Neutrophil (primary cell): ENCODE measurements at regions not wholly inside any gene's neighbourhood (a gene's known extent, or its start where the extent isn't known, plus 50 kb on each side); places are given as distances from the start of the nearest gene placed in this dataset.
"Not testable (repeated sequence)": the region's sequence is repeated elsewhere in the genome, so short reads cannot be mapped to it uniquely, and the experiment has no call there.

ENCODE experiments used
- H3K27ac ChIP-seq: fragments of 200-600 bp; sonication (generic); 2 replicates; pipeline ENCODE4 v1.5.1; 2016; ENCODE audit warnings: mild to moderate bottlenecking, moderate library complexity
- H3K27me3 ChIP-seq: fragments of 200-600 bp; sonication (generic); 2 replicates; pipeline ENCODE4 v1.6.0; 2016; ENCODE audit warnings: mild to moderate bottlenecking
- H3K36me3 ChIP-seq: fragments of 200-600 bp; sonication (generic); 2 replicates; pipeline ENCODE4 v1.5.1; 2017
- H3K4me1 ChIP-seq, 2 experiments: fragments of 200-600 bp in 1 of 2; sonication (generic) in 1 of 2; 1 replicate in 1 of 2; 2 replicates in 1 of 2; pipeline versions ENCODE4 v1.5.1 to v1.6.1; 2013 to 2016; ENCODE audit warnings: low read depth in 1 of 2, low read length in 1 of 2, mild to moderate bottlenecking in 1 of 2, moderate library complexity in 1 of 2; ENCODE audit not compliant: control insufficient read depth in 1 of 2, insufficient read depth in 1 of 2
- H3K4me3 ChIP-seq, 2 experiments: fragments of 200-600 bp in 1 of 2; sonication (generic) in 1 of 2; 1 replicate in 1 of 2; 2 replicates in 1 of 2; pipeline ENCODE4 v1.5.1; 2013 to 2016; ENCODE audit warnings: low read depth in 1 of 2, low read length in 1 of 2, mild to moderate bottlenecking in 1 of 2, moderate library complexity in 1 of 2
- H3K9me3 ChIP-seq: fragments of 200-600 bp; sonication (generic); 2 replicates; pipeline ENCODE4 v1.5.1; 2016
- TF ChIP-seq, protein P1 (sequence below): fragments of 200-600 bp; sonication (generic); IDR thresholded peaks from 2 replicates; pipeline ENCODE4 v1.5.1; 2016; ENCODE audit warnings: antibody characterized with exemption

DNA sequence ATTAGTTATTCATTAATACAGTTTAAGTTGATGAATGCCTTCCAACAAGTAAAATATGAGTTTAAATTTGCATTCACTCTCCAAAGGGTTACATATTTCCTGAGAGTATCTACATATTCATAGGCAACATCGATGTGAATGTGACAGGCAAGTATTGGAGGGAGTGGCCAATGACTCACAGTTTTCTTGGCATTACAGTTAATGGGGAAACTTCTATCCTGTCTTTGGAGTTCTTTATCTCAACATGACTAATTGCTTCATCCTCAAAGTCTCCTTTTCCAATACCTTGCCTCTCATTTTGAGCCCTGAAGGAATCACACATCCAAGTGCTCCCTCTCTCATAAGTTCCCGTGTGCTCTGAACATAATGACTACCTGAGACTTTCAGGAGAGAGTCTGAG, 439.7 kb upstream of the FRG2C start:
- Histone ChIP-seq H3K9me3 (no peaks in the 10 kb centered on the region), H3K36me3 (no peaks in the 10 kb centered on the region), H3K27ac (no peak overlapping the region), H3K4me3 (no peak overlapping the region), H3K27me3 (peaks cover 5% of the 10 kb centered on the region), H3K4me1 (no peaks in the 10 kb centered on the region)
- TF ChIP-seq, protein P1, sequence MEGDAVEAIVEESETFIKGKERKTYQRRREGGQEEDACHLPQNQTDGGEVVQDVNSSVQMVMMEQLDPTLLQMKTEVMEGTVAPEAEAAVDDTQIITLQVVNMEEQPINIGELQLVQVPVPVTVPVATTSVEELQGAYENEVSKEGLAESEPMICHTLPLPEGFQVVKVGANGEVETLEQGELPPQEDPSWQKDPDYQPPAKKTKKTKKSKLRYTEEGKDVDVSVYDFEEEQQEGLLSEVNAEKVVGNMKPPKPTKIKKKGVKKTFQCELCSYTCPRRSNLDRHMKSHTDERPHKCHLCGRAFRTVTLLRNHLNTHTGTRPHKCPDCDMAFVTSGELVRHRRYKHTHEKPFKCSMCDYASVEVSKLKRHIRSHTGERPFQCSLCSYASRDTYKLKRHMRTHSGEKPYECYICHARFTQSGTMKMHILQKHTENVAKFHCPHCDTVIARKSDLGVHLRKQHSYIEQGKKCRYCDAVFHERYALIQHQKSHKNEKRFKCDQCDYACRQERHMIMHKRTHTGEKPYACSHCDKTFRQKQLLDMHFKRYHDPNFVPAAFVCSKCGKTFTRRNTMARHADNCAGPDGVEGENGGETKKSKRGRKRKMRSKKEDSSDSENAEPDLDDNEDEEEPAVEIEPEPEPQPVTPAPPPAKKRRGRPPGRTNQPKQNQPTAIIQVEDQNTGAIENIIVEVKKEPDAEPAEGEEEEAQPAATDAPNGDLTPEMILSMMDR = no peak

DNA sequence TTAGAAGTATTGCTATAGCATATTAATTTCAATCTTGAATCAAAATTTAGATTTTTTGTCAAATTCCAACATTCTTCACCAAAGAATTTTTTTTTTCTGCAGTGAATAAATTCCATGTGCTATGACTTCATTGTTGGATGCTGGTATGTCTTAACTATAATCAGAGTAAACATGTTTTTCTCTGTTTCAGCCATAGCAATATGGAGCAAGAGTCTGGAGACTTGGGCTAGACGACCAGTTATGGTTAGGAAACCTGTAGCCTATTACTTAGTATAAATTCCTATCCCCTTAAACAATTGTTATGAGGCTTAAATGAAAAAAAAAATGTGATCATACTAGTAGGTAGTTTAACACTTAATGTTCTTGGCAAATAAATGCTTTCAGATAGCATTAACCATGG, 431.9 kb upstream of the FRG2C start:
- Histone ChIP-seq H3K4me1 (no peaks in the 10 kb centered on the region), H3K27ac (no peak overlapping the region), H3K36me3 (no peaks in the 10 kb centered on the region), H3K9me3 (no peaks in the 10 kb centered on the region), H3K4me3 (no peak overlapping the region), H3K27me3 (peaks cover 8% of the 10 kb centered on the region)
- TF ChIP-seq, protein P1 = no peak

DNA sequence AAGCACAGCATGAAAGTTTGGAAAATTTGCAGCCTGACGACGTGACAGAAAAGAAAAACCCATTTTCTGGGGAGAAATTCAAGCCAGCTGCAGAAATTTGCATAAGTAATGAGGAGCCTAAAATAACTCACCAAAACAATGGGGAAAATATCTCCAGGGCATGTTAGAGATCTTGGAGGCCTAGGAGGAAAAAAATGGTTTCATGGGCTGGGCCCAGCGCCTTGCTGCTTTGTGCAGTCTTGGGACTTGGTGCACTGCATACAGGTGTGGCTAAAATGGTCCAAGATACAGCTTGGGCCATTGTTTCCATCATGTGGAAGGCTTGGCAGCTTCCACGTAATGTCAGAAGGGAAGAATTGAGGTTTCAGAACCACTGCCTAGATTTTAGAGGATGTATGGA, 428.5 kb upstream of the FRG2C start:
- H3K4me1 ChIP-seq = no peaks in the 10 kb centered on the region
- no peak overlapping the region for H3K4me3 ChIP-seq
- H3K27ac ChIP-seq = no peak overlapping the region
- H3K9me3 ChIP-seq = no peaks in the 10 kb centered on the region
- H3K36me3 ChIP-seq = no peaks in the 10 kb centered on the region
- H3K27me3 ChIP-seq = no peaks in the 10 kb centered on the region
- TF ChIP-seq, protein P1 = no peak

DNA sequence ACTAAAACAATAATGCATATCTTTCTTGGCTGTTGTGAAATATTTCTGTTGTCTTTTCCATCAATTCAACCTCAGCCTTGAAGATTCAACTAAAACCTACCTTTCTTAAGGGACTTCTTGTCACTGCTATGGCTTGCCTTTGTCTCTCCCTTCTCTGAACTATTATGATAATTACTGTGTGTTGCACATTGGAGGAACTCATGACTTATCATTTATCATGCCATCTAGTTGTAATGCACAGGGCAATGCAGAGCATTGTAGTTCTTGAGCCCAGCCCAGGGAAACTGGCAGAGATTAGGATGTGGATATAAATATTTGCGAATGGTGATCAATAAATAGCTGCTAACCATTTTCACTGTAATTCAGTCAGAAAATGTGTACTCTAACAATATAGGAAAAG, 427.1 kb upstream of the FRG2C start:
- Histone ChIP-seq H3K4me1 (peaks cover 6 to 7% of the 10 kb centered on the region in 2 experiments), H3K9me3 (no peaks in the 10 kb centered on the region), H3K27ac (no peak overlapping the region), H3K4me3 (no peak overlapping the region), H3K36me3 (no peaks in the 10 kb centered on the region), H3K27me3 (no peaks in the 10 kb centered on the region)
- TF ChIP-seq, protein P1 = no peak

DNA sequence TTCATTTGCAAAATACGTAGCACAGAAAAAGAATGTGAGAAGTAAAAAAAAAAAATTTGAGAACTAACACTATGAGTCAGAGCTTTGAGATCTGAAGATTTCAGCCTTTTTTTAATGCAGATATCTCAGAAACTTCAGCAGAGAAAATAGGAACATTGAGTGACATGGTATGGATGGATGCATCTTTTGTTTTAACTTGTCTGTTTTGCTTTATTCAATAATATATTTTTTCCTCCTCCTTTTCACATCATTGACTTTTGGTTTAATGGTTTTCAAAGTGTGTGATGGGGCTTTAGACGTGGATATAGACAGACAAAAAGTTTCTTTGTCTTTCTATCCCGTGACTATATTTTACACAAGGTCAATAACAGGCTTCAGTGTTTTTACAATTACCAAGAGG, 426.7 kb upstream of the FRG2C start:
- H3K4me3 ChIP-seq = no peak overlapping the region
- no peak overlapping the region for H3K27ac ChIP-seq
- H3K9me3 ChIP-seq = no peaks in the 10 kb centered on the region
- peaks cover 10 to 11% of the 10 kb centered on the region in 2 experiments for H3K4me1 ChIP-seq
- no peaks in the 10 kb centered on the region for H3K36me3 ChIP-seq
- TF ChIP-seq, protein P1 = no peak
- no peaks in the 10 kb centered on the region for H3K27me3 ChIP-seq

DNA sequence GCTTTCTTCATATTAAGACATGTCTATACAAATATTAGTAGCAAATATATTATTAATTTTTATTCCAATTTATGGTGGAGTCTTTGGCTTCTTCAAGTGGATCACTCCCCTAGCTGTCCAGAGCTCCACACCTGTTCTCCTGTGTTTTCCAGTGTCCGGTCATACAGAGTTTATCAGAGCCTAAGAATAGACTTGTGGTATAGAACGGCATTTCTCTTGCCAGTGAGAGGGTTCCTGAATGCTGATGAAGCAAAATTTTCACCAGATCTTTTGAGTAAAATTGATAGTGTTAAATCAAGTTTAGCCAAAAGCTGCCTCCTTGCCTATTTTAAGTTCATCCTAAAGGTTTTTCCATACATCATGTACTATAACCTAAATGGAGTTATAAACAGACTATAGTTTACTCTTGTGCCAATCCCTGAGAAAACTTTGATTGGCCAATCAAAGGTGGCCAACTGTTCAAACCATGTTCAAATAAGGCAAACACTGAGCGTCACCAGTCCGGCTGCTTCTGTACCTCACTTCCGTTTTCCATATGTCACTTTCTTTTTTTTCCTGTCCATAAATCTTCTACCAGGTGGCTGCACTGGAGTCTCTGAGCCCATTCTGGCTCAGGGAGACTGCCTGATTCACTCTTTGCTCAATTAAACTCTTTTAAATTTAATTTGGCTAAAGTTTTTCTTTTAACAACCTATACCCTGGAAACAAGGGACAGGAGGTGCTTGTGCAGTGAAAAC, 422.7 kb upstream of the FRG2C start:
- peak overlapping the region; percentile 38 to 48 for H3K4me3 ChIP-seq
- H3K36me3 ChIP-seq, H3K9me3 ChIP-seq, H3K27me3 ChIP-seq: not testable (repeated sequence)
- H3K27ac ChIP-seq = peak overlapping the region; percentile 78
- H3K4me1 ChIP-seq = peaks cover 20 to 28% of the 10 kb centered on the region in 2 experiments
